NCI-H345 (cell line): ENCODE measurements at regions not wholly inside any gene's neighbourhood (a gene's known extent, or its start where the extent isn't known, plus 50 kb on each side); places are given as distances from the start of the nearest gene placed in this dataset.
A peak's percentile ranks its signal among the peaks of the same experiment; 100 is the strongest.
"Not testable (repeated sequence)": the region's sequence is repeated elsewhere in the genome, so short reads cannot be mapped to it uniquely, and the experiment has no call there.

Experiments used
- DNase-seq: peaks from one replicate; lab custom pipeline; 2025; lab: John Stamatoyannopoulos, UW

- DNase-seq: no peak
Measured at GRCh38 chr10:130261766-130262165, 125.6 kb downstream of the GLRX3 start.

DNA sequence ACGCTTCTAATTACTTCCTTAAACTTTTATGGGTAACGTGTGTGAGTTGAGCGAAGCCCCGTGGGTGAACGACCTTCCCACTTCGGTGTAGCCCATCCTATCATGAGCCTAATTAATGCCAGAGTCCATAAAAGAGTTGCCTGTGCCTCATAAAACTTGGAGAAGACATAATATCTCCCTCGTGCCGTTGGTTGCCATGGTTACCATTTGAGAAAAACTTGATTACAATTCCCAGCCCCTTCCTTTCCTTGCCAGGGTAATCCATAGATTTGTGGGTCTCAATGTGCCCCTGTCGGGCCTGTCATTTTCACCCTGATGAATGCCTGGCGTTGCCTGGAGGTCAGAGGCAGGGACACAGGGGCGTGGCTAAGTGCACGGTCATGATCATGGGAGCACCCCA is 127.1 kb downstream of the GLRX3 start:
- DNase-seq: no peak

DNA sequence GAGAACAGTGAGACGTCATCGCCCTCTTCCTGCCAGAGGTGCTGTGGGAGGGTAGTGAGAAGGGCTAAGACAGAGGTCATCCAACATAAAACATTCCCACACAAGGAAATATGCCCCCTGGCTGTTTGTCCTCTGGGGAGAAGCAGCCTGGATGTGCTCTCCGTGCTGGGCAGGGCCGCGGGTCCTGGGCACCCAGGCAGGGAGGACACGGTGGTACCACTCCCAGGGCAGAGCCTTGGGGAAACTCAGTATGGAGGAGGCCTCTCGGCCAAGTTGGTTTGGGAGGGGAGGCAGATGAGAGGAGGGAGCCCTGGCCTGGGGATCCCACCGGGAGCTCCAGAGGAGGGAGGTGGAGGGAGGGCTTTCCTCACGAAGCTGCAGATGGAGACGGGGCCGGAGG is 129.4 kb downstream of the GLRX3 start:
- DNase-seq: no peak

GRCh38 chr10:130282492-130283218 is 146.5 kb downstream of the GLRX3 start:
- DNase-seq: no peak

- no peak for DNase-seq
Measured at GRCh38 chr10:130283219-130283545, 147.0 kb downstream of the GLRX3 start.

DNA sequence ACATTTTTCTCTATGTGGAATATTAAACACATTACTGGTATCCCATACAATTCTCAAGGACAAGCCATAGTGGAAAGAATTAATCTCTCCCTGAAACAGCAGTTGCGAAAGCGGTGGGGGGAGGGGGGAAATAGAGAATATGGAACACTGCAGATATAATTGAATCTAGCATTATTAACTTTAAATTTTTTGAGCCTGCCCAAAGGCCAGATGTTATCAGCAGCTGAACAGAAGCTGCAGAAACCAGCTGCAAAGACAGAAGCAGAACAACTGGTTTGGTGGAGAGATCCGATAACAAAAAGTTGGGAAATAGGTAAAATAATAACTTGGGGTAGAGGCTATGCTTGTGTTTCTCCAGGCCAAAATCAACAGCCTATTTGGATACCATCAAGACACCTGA is 159.6 kb downstream of the GLRX3 start:
- not testable (repeated sequence) for DNase-seq

DNA sequence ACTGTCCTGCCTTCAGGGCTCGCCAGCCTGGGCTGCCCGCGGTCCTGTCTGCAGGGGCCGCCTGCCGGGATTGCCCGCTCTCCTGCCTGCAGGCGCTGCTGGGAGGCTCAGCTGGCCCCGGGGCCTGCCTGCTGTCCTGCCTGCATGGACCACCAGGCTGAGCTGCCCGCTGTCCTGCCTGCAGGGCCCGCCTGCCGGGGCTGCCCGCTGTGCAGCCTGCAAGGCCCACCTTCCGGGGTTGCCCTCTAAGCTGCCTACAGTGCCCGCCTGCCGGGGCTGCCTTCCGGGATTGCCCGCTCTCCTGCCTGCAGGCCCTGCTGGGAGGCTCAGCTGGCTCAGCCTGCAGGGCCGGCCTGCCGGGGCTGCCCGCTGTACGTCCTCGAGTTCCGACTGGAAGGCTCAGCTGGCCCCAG is 164.4 kb downstream of the GLRX3 start:
- no peak for DNase-seq

DNA sequence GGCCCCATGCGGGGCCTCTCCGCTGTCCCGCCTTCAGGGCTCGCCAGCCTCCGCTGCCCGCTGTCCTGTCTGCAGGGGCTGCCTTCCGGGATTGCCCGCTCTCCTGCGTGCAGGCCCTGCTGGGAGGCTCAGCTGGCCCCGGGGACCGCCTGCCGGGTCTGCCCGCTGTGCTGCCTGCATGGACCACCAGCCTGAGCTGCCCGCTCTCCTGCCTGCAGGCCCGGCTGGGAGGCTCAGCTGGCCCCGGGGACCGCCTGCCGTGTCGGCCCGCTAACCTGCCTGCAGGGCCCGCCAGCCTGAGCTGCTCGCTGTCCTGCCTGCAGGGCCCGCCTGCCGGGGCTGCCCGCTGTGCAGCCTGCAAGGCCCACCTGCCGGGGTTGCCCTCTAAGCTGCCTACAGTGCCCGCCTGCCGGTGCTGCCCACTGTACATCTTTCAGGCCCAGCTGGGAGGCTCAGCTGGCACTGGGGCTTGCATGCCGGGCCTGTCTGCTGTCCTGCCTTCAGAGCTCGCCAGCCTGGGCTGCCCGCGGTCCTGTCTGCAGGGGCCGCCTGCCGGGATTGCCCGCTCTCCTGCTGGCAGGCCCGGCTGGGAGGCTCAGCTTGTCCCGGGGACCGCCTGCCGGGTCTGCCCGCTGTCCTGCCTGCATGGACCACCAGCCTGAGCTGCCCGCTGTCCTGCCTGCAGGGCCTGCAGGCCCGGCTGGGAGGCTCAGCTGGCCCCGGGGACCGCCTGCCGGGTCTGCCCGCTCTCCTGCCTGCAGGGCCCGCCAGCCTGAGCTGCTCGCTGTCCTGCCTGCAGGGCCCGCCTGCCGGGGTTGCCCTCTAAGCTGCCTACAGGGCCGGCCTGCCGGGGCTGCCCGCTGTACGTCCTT is 165.1 kb downstream of the GLRX3 start:
- DNase-seq: no peak

DNA sequence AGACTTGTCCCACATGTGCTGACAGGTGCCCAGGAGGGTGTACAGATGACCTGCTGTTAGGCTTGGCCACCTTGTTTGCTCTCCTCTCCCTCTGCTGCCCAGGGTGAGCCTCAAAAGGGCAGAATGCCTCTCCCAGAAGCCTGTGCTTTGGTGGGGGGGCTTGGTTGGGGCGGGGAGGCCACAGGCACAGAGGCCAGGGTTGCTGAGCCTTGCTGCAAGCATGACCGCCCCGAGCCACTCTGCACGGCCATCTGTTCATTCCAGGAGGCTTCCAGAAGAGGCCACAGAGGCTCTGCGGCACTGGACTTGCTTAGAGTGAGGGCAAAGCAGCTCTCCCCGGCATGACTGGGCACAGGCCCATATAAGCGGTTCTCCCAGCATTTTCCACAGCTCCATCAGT is 190.8 kb downstream of the GLRX3 start:
- no peak for DNase-seq

DNA sequence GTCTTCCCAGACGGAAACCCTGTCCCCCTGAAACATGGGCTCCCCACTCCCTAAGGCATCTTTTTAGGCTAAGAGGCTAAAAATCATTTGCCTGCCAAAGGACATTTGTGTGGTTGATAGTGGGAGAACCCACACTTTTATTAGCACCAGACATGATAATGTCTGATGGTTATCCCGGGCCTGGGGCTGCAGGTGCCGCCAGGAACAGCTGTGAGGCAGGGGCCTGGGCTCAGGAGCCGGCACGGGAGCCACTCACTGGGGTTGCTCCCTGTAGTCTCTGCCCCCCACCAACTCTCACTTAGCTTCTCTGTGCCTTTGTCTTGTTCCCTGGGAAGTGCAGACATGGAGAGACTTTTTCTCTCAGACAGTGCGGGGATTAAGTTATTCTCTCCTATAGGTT is 193.6 kb downstream of the GLRX3 start:
- no peak for DNase-seq

GRCh38 chr10:130333185-130333584 is 197.0 kb downstream of the GLRX3 start:
- no peak for DNase-seq

DNA sequence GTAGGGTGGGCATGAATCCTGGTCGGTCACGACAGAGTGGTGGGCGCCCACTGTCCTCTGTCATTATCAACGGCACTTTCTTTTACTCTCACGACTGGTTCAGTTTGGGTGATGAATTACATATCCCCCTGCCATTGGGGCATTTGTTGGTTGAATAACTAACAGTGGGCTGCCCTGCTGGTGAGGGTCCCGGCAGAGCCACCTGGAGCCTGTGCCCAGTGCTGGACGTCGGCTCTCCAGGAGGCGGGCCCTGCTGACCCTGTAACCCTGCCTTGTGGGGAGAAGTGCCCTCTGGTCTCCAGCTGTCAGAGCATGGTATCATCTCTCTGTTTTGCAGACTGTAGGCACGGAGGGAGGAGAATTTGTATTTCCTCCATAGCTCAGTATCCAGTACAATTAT is 199.1 kb downstream of the GLRX3 start:
- DNase-seq: no peak

DNA sequence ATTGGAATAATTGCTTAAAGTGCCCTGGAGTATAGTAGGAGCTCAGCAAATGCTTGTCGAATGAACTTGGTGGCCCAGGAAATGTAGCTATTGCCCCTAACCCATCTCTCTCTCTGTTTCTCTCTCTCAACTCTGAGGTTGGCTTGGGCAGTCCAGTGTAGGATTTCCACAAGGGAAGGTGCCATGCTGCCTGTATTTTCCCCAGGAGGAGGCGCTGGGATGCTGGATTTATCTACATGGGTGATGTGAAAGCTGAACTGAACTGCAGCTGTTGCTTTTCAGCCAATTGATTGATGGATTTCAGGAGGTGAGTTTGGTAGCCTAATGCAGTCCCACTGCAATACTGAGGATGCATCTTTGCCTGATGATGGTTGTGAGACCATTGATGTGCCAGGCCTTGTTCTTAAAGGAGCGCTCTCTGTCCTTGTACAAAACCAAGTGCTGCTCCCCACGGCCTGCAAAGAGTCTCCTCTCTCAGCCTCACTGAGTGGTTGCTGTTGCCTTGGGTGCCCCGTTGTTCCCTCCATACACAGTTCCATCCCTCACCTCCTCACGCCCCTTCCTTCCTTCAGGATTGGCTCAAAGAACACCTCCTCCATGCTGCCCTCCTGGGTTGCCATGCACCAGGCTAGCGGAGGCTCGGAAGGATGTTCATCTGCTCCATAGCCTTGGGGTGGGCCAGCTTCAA is 200.6 kb downstream of the GLRX3 start:
- DNase-seq: no peak

- no peak for DNase-seq
Measured at GRCh38 chr10:130337305-130337640, 201.1 kb downstream of the GLRX3 start.

GRCh38 chr10:130337696-130338635 is 201.8 kb downstream of the GLRX3 start:
- no peak for DNase-seq

DNA sequence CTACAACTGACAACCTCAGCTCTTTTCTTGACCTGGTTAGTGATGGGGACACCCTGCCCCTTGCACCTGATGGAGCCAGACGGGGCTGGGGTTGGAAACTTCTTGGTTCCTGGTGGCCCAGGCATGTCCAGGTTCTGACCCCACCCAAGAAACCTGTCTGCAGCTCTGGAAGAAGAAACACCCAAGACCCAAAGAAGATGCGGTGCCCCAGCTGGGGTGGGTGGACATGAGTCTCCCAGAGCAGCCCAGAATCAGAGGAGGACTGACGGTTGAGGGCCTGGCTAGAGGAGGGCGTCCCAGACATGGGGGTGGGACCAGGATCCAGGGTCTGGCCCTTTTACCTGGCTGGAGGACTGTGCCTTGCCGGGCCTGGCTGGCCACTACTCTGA is 202.4 kb downstream of the GLRX3 start:
- DNase-seq: no peak

- DNase-seq: no peak
Measured at GRCh38 chr10:130339091-130339490, 202.9 kb downstream of the GLRX3 start.

GRCh38 chr10:130339911-130340310 is 203.7 kb downstream of the GLRX3 start:
- DNase-seq: no peak

- DNase-seq: no peak
Measured at GRCh38 chr10:130340816-130341215, 204.6 kb downstream of the GLRX3 start.

DNA sequence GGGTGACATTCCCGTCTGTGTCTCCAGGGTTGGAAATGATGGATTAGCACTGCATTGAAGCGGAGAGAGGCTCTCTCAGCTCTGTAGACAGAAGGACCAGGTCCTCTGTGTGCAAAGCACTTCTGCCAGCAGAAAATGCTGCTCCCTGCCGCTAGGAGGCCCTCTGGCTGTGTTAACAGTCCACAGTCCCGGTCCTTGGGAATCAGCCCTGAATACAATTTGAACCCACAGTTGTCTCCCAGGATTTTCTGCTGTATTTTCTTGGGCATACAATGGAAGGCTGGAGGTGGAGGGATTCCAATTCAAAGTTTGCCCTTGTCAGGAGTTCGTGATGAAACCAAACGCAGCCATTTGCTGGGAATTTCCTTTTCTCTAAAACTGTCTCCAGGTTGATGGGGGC is 205.2 kb downstream of the GLRX3 start:
- DNase-seq: peak; percentile 3

- DNase-seq: peak; percentile 66
Measured at GRCh38 chr10:130345728-130346127, 209.5 kb downstream of the GLRX3 start.

DNA sequence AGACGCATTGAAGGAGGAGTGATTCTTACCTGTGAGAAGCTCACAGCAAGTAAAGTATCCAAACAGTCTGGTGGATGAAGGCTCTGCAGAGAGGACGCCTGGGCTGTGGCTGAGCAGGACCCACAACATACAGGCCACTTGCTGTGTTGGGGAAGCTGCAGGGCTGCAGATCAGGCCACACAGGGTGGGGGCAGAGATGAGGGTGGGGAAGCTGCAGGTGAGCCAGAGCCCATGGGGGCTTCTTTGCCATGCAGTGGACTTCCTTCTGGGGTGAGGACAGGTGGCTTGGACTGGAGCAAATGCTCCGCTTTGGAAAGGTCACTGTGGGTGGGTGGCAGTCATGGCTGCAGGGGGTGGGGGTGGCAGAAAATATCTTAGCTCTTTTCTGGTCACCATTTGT is 214.8 kb downstream of the GLRX3 start:
- DNase-seq: no peak
